Thyroid gland (tissue), 4 donors: ENCODE measurements at regions not wholly inside any gene's neighbourhood (a gene's known extent, or its start where the extent isn't known, plus 50 kb on each side); places are given as distances from the start of the nearest gene placed in this dataset.

Source experiments
- POLR2A ChIP-seq, 2 donors: fragments of 450-650 bp; IDR thresholded peaks; one replicate each; pipeline ENCODE4 v1.6.1; 2017; ENCODE audit warnings: antibody characterized with exemption in 2 of 2, mild to moderate bottlenecking in 2 of 2, moderate library complexity in 1 of 2
- TF ChIP-seq, protein P1 (sequence below), 6 experiments: fragments of 200-600 bp in 3 of 6; fragments of 450-650 bp in 3 of 6; sonication (generic) in 3 of 6; IDR thresholded peaks; one replicate each; pipeline ENCODE4 v1.5.1; 2016 to 2019; ENCODE audit warnings: antibody characterized with exemption in 6 of 6, mild to moderate bottlenecking in 2 of 6, inconsistent platforms in 1 of 6, moderate library complexity in 1 of 6

- TF ChIP-seq, protein P1, sequence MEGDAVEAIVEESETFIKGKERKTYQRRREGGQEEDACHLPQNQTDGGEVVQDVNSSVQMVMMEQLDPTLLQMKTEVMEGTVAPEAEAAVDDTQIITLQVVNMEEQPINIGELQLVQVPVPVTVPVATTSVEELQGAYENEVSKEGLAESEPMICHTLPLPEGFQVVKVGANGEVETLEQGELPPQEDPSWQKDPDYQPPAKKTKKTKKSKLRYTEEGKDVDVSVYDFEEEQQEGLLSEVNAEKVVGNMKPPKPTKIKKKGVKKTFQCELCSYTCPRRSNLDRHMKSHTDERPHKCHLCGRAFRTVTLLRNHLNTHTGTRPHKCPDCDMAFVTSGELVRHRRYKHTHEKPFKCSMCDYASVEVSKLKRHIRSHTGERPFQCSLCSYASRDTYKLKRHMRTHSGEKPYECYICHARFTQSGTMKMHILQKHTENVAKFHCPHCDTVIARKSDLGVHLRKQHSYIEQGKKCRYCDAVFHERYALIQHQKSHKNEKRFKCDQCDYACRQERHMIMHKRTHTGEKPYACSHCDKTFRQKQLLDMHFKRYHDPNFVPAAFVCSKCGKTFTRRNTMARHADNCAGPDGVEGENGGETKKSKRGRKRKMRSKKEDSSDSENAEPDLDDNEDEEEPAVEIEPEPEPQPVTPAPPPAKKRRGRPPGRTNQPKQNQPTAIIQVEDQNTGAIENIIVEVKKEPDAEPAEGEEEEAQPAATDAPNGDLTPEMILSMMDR (IDR thresholded peaks at IDR 0.05), result no peak
- no peak for TF ChIP-seq POLR2A (IDR thresholded peaks at IDR 0.05)
Observed at GRCh38 chr2:58584606-58585118, 343.5 kb upstream of the FANCL start.
